ENCODE measurements at regions not wholly inside any gene's neighbourhood (a gene's known extent, or its start where the extent isn't known, plus 50 kb on each side); places are given as distances from the start of the nearest gene placed in this dataset.

DNA sequence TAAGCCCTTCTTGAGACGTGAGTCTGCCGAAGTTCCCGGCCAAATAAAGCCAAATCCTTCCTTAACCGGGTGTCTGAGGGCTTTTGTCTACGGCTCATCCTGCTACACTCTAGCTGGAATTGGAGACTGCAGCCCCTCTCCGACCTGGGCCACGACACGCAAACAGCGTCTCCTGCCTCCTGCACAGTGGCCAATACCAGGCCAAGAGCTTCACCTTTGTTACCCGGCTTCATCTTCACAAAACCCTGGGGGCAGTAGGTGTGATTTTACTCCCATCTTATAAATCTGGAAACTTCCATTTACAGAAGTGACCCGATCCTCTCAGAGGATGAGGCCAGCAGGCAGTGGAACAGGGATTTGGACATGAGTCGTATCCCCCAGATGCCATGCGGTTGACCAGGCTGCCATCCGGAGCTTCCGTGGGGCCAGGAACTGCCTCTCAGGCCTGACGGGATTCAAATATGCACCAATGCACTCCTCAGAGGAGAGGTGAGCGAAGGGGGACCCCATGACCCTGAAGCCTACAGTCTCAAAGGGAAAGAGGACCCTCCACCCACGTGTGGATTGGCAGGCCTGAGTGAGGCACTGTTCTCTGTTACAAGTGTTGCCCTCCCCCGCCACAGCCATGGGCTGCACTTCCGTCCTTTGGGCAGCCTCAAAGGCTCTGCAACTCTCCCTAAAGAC, 53.2 kb upstream of the KLF13 start:
- Histone ChIP-seq H3K9me3 (no peaks in the 10 kb centered on the region), H3K36me3 (no peaks in the 10 kb centered on the region), H3K4me3 (ENCODE audit: low read depth in 1 of 2, low read length in 1 of 2) (peak overlapping the region in 1 of 2 experiments; percentile 41), H3K4me1 (ENCODE audit: control insufficient read depth in 1 of 2, insufficient read depth in 1 of 2, low read depth in 1 of 2, low read length in 1 of 2) (peaks cover 67 to 80% of the 10 kb centered on the region in 2 experiments), H3K27me3 (no peaks in the 10 kb centered on the region), H3K27ac (peak overlapping the region; percentile 100)
- TF ChIP-seq, protein P1, sequence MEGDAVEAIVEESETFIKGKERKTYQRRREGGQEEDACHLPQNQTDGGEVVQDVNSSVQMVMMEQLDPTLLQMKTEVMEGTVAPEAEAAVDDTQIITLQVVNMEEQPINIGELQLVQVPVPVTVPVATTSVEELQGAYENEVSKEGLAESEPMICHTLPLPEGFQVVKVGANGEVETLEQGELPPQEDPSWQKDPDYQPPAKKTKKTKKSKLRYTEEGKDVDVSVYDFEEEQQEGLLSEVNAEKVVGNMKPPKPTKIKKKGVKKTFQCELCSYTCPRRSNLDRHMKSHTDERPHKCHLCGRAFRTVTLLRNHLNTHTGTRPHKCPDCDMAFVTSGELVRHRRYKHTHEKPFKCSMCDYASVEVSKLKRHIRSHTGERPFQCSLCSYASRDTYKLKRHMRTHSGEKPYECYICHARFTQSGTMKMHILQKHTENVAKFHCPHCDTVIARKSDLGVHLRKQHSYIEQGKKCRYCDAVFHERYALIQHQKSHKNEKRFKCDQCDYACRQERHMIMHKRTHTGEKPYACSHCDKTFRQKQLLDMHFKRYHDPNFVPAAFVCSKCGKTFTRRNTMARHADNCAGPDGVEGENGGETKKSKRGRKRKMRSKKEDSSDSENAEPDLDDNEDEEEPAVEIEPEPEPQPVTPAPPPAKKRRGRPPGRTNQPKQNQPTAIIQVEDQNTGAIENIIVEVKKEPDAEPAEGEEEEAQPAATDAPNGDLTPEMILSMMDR (IDR thresholded peaks at IDR 0.05): no peak

DNA sequence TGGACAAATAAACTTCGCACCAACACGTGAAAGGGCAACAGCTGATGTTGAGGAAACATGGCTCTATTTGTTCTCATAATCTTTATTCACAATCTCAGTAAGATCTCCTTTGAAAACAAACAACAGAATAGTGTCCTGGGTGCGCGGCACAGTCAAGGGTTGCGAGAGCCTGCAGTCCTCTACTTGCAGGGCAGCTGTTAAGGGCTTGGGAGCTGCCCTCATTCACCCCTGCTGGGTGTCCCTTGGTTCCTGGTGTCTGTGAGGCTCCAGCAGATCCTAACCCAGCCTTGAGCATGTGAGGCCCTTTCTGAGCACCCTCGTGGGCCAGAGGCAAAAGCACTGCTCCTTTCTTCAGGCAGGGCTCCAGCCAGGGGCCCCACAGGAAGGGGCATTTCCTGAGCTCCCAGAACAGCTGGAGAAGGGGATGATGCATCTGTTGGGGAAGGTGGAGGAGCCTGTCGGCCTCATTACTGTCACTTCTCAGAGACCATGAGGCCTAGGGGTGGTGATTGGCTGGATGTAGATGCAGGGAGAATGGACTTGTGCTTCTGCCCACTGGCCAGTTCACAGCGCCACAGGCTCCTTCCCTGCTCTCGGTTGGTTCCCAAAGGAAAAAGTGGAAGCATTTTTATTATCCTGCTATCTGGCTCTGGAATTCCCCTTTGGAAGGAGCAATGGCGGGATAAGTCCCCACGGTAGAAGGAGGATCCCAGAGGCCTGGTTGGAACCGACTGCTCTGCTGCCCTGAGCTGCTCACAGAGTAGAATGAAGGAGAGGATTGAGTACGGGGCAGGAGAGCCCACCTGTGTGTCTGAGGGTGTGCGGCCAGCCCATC, 51.9 kb upstream of the KLF13 start:
- TF ChIP-seq, protein P1 (IDR thresholded peaks at IDR 0.05): no peak
- peaks cover 54 to 67% of the 10 kb centered on the region in 2 experiments for H3K4me1 ChIP-seq (ENCODE audit: control insufficient read depth in 1 of 2, insufficient read depth in 1 of 2, low read depth in 1 of 2, low read length in 1 of 2)
- H3K27ac ChIP-seq: peak overlapping the region; percentile 61

DNA sequence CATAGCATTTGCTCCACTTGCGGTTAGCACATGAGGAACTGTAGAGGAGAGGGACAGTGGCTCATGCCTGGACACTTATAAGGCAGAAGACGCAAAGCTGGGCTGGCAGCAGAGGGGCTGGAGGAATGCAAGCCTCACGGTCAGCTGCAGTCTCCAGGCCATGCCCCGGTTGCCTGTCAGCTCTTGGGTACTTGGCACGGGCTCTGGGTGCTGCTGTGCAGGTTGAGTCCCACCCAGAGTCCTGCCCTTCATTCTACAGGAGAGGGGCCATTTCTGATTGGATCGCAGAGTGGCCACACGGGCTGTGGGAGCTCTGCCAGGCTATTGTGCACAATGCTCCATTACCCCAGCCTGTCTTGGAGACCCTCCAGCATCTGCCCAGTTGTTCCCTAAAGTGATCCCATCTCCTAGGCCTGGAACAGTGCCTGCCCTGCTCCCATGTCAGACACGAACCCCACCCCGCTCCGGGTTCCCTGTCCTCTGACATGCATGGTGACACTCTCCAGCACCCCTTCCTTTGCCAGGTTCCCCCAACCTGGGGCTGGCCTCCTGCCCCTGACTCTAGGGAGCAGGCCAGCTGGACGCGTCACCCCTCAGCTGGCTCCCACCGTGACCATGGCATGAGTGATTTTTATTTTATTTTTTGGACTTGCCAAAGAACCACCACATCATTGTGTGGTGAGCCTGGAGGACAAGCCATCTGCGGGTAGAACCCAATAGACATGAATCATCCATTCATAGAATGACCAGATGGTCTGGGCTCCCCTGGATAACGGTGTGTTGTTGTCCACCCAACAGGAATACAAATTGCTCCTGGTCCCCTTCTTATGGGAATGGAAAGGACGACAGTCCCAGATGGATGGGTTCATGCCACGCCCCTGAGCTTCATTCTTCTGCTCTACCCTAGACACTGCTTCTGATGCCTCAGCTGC, 51.0 kb upstream of the KLF13 start:
- Histone ChIP-seq H3K9me3 (no peaks in the 10 kb centered on the region), H3K27me3 (no peaks in the 10 kb centered on the region), H3K36me3 (no peaks in the 10 kb centered on the region), H3K27ac (no peak overlapping the region), H3K4me1 (ENCODE audit: control insufficient read depth in 1 of 2, insufficient read depth in 1 of 2, low read depth in 1 of 2, low read length in 1 of 2) (peaks cover 45 to 58% of the 10 kb centered on the region in 2 experiments), H3K4me3 (ENCODE audit: low read depth in 1 of 2, low read length in 1 of 2) (no peak overlapping the region)
- TF ChIP-seq, protein P1 (IDR thresholded peaks at IDR 0.05): no peak

More for the DNA sequence above, 51.9 kb upstream of the KLF13 start:
- Histone ChIP-seq H3K36me3 (no peaks in the 10 kb centered on the region), H3K4me3 (ENCODE audit: low read depth in 1 of 2, low read length in 1 of 2) (no peak overlapping the region), H3K9me3 (no peaks in the 10 kb centered on the region), H3K27me3 (no peaks in the 10 kb centered on the region)

DNA sequence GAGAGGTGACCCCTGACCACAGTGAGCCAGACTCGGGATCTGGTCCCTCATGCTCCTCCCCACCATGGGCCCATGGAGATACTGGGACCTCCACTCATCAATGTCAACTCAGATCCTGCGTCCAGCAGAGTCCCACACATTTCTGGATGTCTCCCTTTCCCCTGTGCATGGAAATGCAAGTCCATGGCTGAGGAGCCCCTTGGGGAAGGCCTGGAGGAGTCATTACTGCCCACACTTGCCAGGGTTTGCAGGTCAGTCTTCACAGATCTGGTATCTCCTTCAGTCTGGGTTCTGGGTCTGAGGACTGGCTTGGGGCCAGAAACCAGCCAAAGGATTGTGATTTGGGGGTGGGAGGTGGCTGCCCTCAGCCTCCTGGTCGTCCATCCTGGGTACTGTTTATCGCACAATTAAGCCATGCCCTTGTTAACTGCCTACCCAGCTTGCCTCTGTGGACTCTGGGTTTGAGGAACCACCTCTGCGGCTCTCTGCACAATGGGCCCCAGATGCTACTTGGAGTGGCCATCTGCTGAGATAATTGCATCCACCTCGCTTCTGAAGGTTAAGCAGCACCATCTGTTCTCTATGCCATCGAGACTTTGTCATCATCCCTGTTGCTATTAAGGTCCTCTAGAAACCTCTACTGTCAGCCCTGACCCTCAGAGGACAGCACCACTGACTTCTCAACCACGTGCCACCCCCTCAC, 49.9 kb upstream of the KLF13 start:
- Histone ChIP-seq H3K4me3 (ENCODE audit: low read depth in 1 of 2, low read length in 1 of 2) (no peak overlapping the region), H3K9me3 (no peaks in the 10 kb centered on the region), H3K27me3 (no peaks in the 10 kb centered on the region), H3K4me1 (ENCODE audit: control insufficient read depth in 1 of 2, insufficient read depth in 1 of 2, low read depth in 1 of 2, low read length in 1 of 2) (peaks cover 34 to 47% of the 10 kb centered on the region in 2 experiments), H3K36me3 (no peaks in the 10 kb centered on the region), H3K27ac (no peak overlapping the region)
- TF ChIP-seq, protein P1 (IDR thresholded peaks at IDR 0.05): no peak

Measured in neutrophil (primary cell).